ENCODE measurements at regions not wholly inside any gene's neighbourhood (a gene's known extent, or its start where the extent isn't known, plus 50 kb on each side); places are given as distances from the start of the nearest gene placed in this dataset.

- H3K27me3 ChIP-seq (ENCODE audit: insufficient read depth, insufficient read length), result no peaks in the 10 kb centered on the region
- TF ChIP-seq SUZ12 (IDR thresholded peaks at IDR 0.05; ENCODE audit: extremely low read depth, insufficient read depth, insufficient read length) (no peak), ZNF274 (IDR thresholded peaks at IDR 0.05; ENCODE audit: low read depth, low read length) (no peak), YY1 (IDR thresholded peaks at IDR 0.05; ENCODE audit: insufficient read depth, insufficient read length) (no peak)
- no peak overlapping the region for H3K9ac ChIP-seq (ENCODE audit: insufficient read length, low read depth)
- no peaks in the 10 kb centered on the region for H3K36me3 ChIP-seq (ENCODE audit: insufficient read depth, insufficient read length, low read length)
- no peak for DNase-seq (ENCODE audit: low read depth, low spot score)
- no peaks in the 10 kb centered on the region for H3K9me3 ChIP-seq (ENCODE audit: insufficient read depth, low read length)
- no peak overlapping the region for H3K4me3 ChIP-seq (ENCODE audit: insufficient read length, low read depth)
- H3K4me1 ChIP-seq (ENCODE audit: insufficient read depth, insufficient read length), result no peaks in the 10 kb centered on the region
Observed at GRCh38 chr1:60134716-60135115, 61.1 kb upstream of the C1orf87 start.

- no peaks in the 10 kb centered on the region for H3K9me3 ChIP-seq (ENCODE audit: insufficient read depth, low read length)
- H3K9ac ChIP-seq (ENCODE audit: insufficient read length, low read depth), result no peak overlapping the region
- TF ChIP-seq SUZ12 (IDR thresholded peaks at IDR 0.05; ENCODE audit: extremely low read depth, insufficient read depth, insufficient read length) (no peak), YY1 (IDR thresholded peaks at IDR 0.05; ENCODE audit: insufficient read depth, insufficient read length) (no peak), ZNF274 (IDR thresholded peaks at IDR 0.05; ENCODE audit: low read depth, low read length) (no peak)
- no peak for DNase-seq (ENCODE audit: low read depth, low spot score)
- no peak overlapping the region for H3K4me3 ChIP-seq (ENCODE audit: insufficient read length, low read depth)
- H3K36me3 ChIP-seq (ENCODE audit: insufficient read depth, insufficient read length, low read length), result no peaks in the 10 kb centered on the region
- no peaks in the 10 kb centered on the region for H3K27me3 ChIP-seq (ENCODE audit: insufficient read depth, insufficient read length)
- H3K4me1 ChIP-seq (ENCODE audit: insufficient read depth, insufficient read length), result no peaks in the 10 kb centered on the region
Observed at GRCh38 chr1:60133848-60134247, 60.3 kb upstream of the C1orf87 start.

DNA sequence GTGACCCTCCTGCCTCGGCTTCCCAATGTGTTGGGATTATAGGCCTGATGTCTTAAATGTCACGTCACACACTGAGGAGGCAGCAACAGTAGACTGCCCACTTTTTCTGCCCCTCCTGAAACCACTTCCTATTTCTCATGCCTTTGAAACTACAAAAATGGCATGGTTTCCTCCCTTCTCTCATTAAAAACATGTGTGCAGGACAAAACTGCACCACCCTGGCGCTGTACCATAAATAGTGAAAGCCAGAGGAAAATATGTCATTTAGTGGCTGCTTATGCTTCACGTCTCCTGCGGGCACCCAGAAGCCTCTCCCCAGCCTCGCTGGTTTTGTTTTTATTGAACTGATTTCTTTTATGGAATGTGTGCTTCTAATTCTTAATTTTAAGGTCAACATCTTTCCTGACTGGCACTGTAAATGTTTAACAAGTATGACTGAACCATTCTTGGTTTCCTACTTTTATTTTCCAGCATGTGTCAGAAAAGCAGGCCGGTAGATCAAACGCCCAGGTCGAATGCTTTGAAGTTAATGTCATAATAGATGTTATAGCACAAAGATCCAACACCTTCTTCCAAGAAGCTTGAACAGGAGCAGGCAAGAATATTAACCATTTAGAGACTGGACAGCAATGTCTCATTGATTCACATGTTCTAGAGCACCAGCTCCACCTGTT, 59.6 kb upstream of the C1orf87 start:
- H3K4me1 ChIP-seq (ENCODE audit: insufficient read depth, insufficient read length), result no peaks in the 10 kb centered on the region
- H3K36me3 ChIP-seq (ENCODE audit: insufficient read depth, insufficient read length, low read length), result no peaks in the 10 kb centered on the region
- no peaks in the 10 kb centered on the region for H3K9me3 ChIP-seq (ENCODE audit: insufficient read depth, low read length)
- H3K4me3 ChIP-seq (ENCODE audit: insufficient read length, low read depth), result no peak overlapping the region
- no peaks in the 10 kb centered on the region for H3K27me3 ChIP-seq (ENCODE audit: insufficient read depth, insufficient read length)
- DNase-seq (ENCODE audit: low read depth, low spot score), result no peak
- no peak overlapping the region for H3K9ac ChIP-seq (ENCODE audit: insufficient read length, low read depth)
- no peak for TF ChIP-seq SUZ12 (IDR thresholded peaks at IDR 0.05; ENCODE audit: extremely low read depth, insufficient read depth, insufficient read length)
- TF ChIP-seq YY1 (IDR thresholded peaks at IDR 0.05; ENCODE audit: insufficient read depth, insufficient read length), result no peak
- TF ChIP-seq ZNF274 (IDR thresholded peaks at IDR 0.05; ENCODE audit: low read depth, low read length), result no peak

GRCh38 chr1:60132108-60132507, 58.5 kb upstream of the C1orf87 start:
- Histone ChIP-seq H3K9ac (ENCODE audit: insufficient read length, low read depth) (no peak overlapping the region), H3K36me3 (ENCODE audit: insufficient read depth, insufficient read length, low read length) (no peaks in the 10 kb centered on the region), H3K27me3 (ENCODE audit: insufficient read depth, insufficient read length) (no peaks in the 10 kb centered on the region), H3K4me3 (ENCODE audit: insufficient read length, low read depth) (no peak overlapping the region), H3K4me1 (ENCODE audit: insufficient read depth, insufficient read length) (no peaks in the 10 kb centered on the region), H3K9me3 (ENCODE audit: insufficient read depth, low read length) (no peaks in the 10 kb centered on the region)
- no peak for DNase-seq (ENCODE audit: low read depth, low spot score)
- TF ChIP-seq SUZ12 (IDR thresholded peaks at IDR 0.05; ENCODE audit: extremely low read depth, insufficient read depth, insufficient read length) (no peak), YY1 (IDR thresholded peaks at IDR 0.05; ENCODE audit: insufficient read depth, insufficient read length) (no peak), ZNF274 (IDR thresholded peaks at IDR 0.05; ENCODE audit: low read depth, low read length) (no peak)

- Histone ChIP-seq H3K27me3 (ENCODE audit: insufficient read depth, insufficient read length) (no peaks in the 10 kb centered on the region), H3K4me3 (ENCODE audit: insufficient read length, low read depth) (no peak overlapping the region), H3K36me3 (ENCODE audit: insufficient read depth, insufficient read length, low read length) (no peaks in the 10 kb centered on the region), H3K4me1 (ENCODE audit: insufficient read depth, insufficient read length) (no peaks in the 10 kb centered on the region), H3K9me3 (ENCODE audit: insufficient read depth, low read length) (no peaks in the 10 kb centered on the region), H3K9ac (ENCODE audit: insufficient read length, low read depth) (no peak overlapping the region)
- DNase-seq (ENCODE audit: low read depth, low spot score), result no peak
- TF ChIP-seq YY1 (IDR thresholded peaks at IDR 0.05; ENCODE audit: insufficient read depth, insufficient read length) (no peak), ZNF274 (IDR thresholded peaks at IDR 0.05; ENCODE audit: low read depth, low read length) (no peak), SUZ12 (IDR thresholded peaks at IDR 0.05; ENCODE audit: extremely low read depth, insufficient read depth, insufficient read length) (no peak)
Observed at GRCh38 chr1:60130703-60131102, 57.1 kb upstream of the C1orf87 start.

DNA sequence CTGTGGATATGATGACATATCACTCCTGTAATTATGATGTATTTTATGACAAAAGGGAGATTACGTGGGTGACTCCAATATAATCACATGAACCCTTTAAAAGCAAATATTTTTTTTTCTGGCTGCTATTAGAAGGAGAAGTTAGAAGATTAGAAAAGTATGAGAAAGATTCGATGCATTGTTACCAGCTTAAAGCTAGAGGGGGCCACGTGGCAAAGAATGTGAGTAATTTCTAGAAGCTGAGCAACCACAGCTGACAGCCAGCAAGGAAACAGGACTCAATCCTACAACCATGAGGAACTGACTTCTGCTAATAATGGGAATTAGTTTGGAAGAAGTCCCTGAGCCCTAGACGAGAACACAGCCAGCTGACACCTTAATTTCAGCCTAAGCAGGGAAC, 56.3 kb upstream of the C1orf87 start:
- Histone ChIP-seq H3K4me1 (ENCODE audit: insufficient read depth, insufficient read length) (no peaks in the 10 kb centered on the region), H3K9me3 (ENCODE audit: insufficient read depth, low read length) (no peaks in the 10 kb centered on the region), H3K4me3 (ENCODE audit: insufficient read length, low read depth) (no peak overlapping the region), H3K9ac (ENCODE audit: insufficient read length, low read depth) (no peak overlapping the region), H3K27me3 (ENCODE audit: insufficient read depth, insufficient read length) (no peaks in the 10 kb centered on the region), H3K36me3 (ENCODE audit: insufficient read depth, insufficient read length, low read length) (no peaks in the 10 kb centered on the region)
- no peak for DNase-seq (ENCODE audit: low read depth, low spot score)
- TF ChIP-seq YY1 (IDR thresholded peaks at IDR 0.05; ENCODE audit: insufficient read depth, insufficient read length), result no peak
- no peak for TF ChIP-seq SUZ12 (IDR thresholded peaks at IDR 0.05; ENCODE audit: extremely low read depth, insufficient read depth, insufficient read length)
- no peak for TF ChIP-seq ZNF274 (IDR thresholded peaks at IDR 0.05; ENCODE audit: low read depth, low read length)

DNA sequence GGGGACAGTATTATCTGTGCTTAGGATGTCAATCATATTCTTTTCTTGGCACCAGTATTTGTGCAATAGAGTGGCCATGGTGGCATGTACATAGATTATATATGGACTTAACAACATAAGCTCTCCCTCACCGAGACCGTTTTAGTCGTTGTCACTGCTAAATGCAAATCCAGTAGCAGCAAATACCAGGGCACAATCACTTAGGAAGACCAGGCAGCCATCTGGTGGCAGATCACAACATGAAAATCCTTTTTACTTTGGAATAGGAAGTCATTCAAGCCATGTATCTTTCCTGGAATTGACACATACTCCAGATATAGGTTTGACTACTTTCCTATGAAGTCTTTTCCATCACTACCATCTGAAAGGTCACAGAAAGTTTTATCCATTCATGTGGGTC, 53.2 kb upstream of the C1orf87 start:
- Histone ChIP-seq H3K4me1 (ENCODE audit: insufficient read depth, insufficient read length) (no peaks in the 10 kb centered on the region), H3K9me3 (ENCODE audit: insufficient read depth, low read length) (no peaks in the 10 kb centered on the region), H3K36me3 (ENCODE audit: insufficient read depth, insufficient read length, low read length) (no peaks in the 10 kb centered on the region), H3K9ac (ENCODE audit: insufficient read length, low read depth) (no peak overlapping the region), H3K27me3 (ENCODE audit: insufficient read depth, insufficient read length) (no peaks in the 10 kb centered on the region), H3K4me3 (ENCODE audit: insufficient read length, low read depth) (no peak overlapping the region)
- peak; percentile 16 for DNase-seq (ENCODE audit: low read depth, low spot score)
- TF ChIP-seq SUZ12 (IDR thresholded peaks at IDR 0.05; ENCODE audit: extremely low read depth, insufficient read depth, insufficient read length) (no peak), YY1 (IDR thresholded peaks at IDR 0.05; ENCODE audit: insufficient read depth, insufficient read length) (no peak), ZNF274 (IDR thresholded peaks at IDR 0.05; ENCODE audit: low read depth, low read length) (no peak)
